ENCODE measurements at regions not wholly inside any gene's neighbourhood (a gene's known extent, or its start where the extent isn't known, plus 50 kb on each side); places are given as distances from the start of the nearest gene placed in this dataset.

DNA sequence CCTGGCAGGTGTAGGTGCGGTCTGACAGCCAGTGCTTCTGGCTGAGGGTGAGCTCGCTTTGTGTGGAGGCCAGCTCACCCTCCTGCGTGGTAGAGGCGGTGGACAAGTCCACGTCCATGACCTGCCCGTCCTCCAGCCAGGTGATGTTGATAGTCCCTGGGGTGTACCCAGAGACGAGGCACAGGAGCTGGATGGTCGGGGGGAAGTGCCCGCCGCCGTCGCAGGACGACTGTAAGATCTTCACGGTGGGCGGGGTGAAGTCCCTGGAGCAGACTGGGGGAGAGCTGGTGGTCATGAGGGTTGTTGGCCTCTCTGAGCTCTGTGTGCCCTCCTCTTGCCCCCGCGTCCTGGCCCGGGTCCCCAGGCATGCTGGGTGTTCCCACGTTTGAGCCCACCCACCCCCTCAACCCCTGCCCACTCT is 74.6 kb downstream of the TMEM121 start:
- no peak for TF ChIP-seq EZH2 (IDR thresholded peaks at IDR 0.05; ENCODE audit: insufficient read depth, poor library complexity, severe bottlenecking)
- no peak for TF ChIP-seq EZH2phosphoT487 (IDR thresholded peaks at IDR 0.05; ENCODE audit: insufficient read depth, low read depth)
